ENCODE measurements at regions not wholly inside any gene's neighbourhood (a gene's known extent, or its start where the extent isn't known, plus 50 kb on each side); places are given as distances from the start of the nearest gene placed in this dataset.

DNA sequence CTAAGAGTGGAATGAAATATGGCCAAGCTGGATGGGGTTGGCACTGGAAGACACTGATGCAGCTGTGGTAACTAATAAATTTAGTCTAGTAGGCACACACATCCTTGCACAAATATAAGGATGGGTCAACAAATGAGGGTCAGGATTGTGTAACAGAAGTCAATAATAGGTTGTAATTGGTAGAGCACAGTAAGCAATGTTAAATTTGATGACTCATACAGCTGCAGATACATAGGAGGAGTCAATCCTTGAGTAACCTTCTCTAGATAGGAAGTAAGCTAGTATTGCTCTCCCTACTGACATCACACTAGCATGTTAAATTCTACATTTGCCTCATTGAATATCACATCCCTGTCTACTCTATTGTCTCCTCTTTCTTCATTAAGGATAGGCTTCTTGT lies 332.1 kb downstream of the PTPRC start:
- TF ChIP-seq GLIS3 (CRISPR knock-in tag; IDR thresholded peaks at IDR 0.05) = no peak
- TF ChIP-seq, protein P1, sequence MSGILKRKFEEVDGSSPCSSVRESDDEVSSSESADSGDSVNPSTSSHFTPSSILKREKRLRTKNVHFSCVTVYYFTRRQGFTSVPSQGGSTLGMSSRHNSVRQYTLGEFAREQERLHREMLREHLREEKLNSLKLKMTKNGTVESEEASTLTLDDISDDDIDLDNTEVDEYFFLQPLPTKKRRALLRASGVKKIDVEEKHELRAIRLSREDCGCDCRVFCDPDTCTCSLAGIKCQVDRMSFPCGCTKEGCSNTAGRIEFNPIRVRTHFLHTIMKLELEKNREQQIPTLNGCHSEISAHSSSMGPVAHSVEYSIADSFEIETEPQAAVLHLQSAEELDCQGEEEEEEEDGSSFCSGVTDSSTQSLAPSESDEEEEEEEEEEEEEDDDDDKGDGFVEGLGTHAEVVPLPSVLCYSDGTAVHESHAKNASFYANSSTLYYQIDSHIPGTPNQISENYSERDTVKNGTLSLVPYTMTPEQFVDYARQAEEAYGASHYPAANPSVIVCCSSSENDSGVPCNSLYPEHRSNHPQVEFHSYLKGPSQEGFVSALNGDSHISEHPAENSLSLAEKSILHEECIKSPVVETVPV (CRISPR knock-in tag; IDR thresholded peaks at IDR 0.05) = no peak
- TF ChIP-seq ZFP3 (CRISPR knock-in tag; IDR thresholded peaks at IDR 0.05) = no peak
- TF ChIP-seq, protein P2, sequence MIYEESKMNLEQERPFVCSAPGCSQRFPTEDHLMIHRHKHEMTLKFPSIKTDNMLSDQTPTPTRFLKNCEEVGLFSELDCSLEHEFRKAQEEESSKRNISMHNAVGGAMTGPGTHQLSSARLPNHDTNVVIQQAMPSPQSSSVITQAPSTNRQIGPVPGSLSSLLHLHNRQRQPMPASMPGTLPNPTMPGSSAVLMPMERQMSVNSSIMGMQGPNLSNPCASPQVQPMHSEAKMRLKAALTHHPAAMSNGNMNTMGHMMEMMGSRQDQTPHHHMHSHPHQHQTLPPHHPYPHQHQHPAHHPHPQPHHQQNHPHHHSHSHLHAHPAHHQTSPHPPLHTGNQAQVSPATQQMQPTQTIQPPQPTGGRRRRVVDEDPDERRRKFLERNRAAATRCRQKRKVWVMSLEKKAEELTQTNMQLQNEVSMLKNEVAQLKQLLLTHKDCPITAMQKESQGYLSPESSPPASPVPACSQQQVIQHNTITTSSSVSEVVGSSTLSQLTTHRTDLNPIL (CRISPR knock-in tag; IDR thresholded peaks at IDR 0.05; ENCODE audit: low read depth) = no peak
- no peak for TF ChIP-seq CSDC2 (CRISPR knock-in tag; IDR thresholded peaks at IDR 0.05)
- no peak for TF ChIP-seq RARB (CRISPR knock-in tag; IDR thresholded peaks at IDR 0.05)
- ATAC-seq = no peak

DNA sequence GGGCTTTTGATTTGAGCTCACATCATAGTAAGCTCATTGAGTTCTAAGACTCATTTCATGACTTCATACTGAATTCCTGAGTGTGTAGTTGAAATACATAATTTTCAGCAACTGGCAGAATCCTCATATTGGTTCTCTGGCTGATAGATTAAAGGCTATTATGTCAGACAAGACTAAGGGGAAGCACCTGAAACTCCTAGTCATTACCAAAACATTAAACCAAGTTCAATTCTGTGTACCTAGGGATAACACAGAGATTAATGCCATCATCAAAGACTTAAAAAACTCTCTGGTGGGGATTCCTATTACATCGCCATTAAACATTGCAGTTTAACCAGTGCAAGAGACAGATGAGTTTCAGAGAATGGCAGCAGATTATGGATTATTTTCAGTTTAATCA lies 339.1 kb downstream of the PTPRC start:
- no peak for TF ChIP-seq BACH2 (CRISPR knock-in tag; IDR thresholded peaks at IDR 0.05; ENCODE audit: borderline replicate concordance)
- TF ChIP-seq GLIS3 (CRISPR knock-in tag; IDR thresholded peaks at IDR 0.05) = no peak
- no peak for TF ChIP-seq OSR1 (CRISPR knock-in tag; IDR thresholded peaks at IDR 0.05)
- TF ChIP-seq, protein P1 (CRISPR knock-in tag; IDR thresholded peaks at IDR 0.05) = no peak
- no peak for TF ChIP-seq TOX (CRISPR knock-in tag; IDR thresholded peaks at IDR 0.05; ENCODE audit: borderline replicate concordance)
- TF ChIP-seq, protein P3, sequence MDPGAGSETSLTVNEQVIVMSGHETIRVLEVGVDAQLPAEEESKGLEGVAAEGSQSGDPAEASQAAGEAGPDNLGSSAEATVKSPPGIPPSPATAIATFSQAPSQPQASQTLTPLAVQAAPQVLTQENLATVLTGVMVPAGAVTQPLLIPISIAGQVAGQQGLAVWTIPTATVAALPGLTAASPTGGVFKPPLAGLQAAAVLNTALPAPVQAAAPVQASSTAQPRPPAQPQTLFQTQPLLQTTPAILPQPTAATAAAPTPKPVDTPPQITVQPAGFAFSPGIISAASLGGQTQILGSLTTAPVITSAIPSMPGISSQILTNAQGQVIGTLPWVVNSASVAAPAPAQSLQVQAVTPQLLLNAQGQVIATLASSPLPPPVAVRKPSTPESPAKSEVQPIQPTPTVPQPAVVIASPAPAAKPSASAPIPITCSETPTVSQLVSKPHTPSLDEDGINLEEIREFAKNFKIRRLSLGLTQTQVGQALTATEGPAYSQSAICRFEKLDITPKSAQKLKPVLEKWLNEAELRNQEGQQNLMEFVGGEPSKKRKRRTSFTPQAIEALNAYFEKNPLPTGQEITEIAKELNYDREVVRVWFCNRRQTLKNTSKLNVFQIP (CRISPR knock-in tag; IDR thresholded peaks at IDR 0.05; ENCODE audit: borderline replicate concordance, low read depth) = no peak
- TF ChIP-seq ZFP30 (CRISPR knock-in tag; IDR thresholded peaks at IDR 0.05) = no peak
- no peak for TF ChIP-seq ZC3H10 (CRISPR knock-in tag; IDR thresholded peaks at IDR 0.05)
- TF ChIP-seq ARNTL (CRISPR knock-in tag; IDR thresholded peaks at IDR 0.05; ENCODE audit: borderline replicate concordance, low read depth) = no peak
- TF ChIP-seq, protein P4, sequence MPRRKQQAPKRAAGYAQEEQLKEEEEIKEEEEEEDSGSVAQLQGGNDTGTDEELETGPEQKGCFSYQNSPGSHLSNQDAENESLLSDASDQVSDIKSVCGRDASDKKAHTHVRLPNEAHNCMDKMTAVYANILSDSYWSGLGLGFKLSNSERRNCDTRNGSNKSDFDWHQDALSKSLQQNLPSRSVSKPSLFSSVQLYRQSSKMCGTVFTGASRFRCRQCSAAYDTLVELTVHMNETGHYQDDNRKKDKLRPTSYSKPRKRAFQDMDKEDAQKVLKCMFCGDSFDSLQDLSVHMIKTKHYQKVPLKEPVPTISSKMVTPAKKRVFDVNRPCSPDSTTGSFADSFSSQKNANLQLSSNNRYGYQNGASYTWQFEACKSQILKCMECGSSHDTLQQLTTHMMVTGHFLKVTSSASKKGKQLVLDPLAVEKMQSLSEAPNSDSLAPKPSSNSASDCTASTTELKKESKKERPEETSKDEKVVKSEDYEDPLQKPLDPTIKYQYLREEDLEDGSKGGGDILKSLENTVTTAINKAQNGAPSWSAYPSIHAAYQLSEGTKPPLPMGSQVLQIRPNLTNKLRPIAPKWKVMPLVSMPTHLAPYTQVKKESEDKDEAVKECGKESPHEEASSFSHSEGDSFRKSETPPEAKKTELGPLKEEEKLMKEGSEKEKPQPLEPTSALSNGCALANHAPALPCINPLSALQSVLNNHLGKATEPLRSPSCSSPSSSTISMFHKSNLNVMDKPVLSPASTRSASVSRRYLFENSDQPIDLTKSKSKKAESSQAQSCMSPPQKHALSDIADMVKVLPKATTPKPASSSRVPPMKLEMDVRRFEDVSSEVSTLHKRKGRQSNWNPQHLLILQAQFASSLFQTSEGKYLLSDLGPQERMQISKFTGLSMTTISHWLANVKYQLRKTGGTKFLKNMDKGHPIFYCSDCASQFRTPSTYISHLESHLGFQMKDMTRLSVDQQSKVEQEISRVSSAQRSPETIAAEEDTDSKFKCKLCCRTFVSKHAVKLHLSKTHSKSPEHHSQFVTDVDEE (CRISPR knock-in tag; IDR thresholded peaks at IDR 0.05) = no peak
- no peak for TF ChIP-seq ZNF70 (CRISPR knock-in tag; IDR thresholded peaks at IDR 0.05)
- TF ChIP-seq CSDC2 (CRISPR knock-in tag; IDR thresholded peaks at IDR 0.05) = no peak
- TF ChIP-seq ESRRG (CRISPR knock-in tag; IDR thresholded peaks at IDR 0.05) = no peak
- TF ChIP-seq ZNF8 (CRISPR knock-in tag; IDR thresholded peaks at IDR 0.05) = no peak
- TF ChIP-seq, protein P5, sequence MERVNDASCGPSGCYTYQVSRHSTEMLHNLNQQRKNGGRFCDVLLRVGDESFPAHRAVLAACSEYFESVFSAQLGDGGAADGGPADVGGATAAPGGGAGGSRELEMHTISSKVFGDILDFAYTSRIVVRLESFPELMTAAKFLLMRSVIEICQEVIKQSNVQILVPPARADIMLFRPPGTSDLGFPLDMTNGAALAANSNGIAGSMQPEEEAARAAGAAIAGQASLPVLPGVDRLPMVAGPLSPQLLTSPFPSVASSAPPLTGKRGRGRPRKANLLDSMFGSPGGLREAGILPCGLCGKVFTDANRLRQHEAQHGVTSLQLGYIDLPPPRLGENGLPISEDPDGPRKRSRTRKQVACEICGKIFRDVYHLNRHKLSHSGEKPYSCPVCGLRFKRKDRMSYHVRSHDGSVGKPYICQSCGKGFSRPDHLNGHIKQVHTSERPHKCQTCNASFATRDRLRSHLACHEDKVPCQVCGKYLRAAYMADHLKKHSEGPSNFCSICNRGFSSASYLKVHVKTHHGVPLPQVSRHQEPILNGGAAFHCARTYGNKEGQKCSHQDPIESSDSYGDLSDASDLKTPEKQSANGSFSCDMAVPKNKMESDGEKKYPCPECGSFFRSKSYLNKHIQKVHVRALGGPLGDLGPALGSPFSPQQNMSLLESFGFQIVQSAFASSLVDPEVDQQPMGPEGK (CRISPR knock-in tag; IDR thresholded peaks at IDR 0.05; ENCODE audit: borderline replicate concordance) = no peak
- TF ChIP-seq ISL1 (CRISPR knock-in tag; IDR thresholded peaks at IDR 0.05) = no peak
- no peak for ATAC-seq

DNA sequence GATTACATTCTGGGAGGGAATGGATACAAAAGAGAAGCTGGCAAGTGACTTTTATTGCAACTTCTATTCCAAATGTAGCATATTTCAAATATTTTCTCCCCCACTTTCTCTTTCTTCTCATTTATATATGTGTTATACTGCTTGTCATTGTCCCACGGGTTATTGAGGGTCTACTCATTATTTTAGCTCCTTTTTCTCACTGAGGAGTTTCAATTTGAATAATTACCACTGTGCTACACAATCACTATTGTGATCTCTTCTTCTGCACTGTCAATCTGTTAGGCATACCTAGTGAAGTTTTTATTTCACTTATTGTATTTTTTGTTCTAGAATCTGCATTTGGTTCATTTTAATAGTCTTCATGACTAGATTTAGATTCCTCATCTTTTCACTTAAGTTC lies 339.7 kb downstream of the PTPRC start:
- no peak for ATAC-seq
- TF ChIP-seq ZFP3 (CRISPR knock-in tag; IDR thresholded peaks at IDR 0.05) (no peak), RARB (CRISPR knock-in tag; IDR thresholded peaks at IDR 0.05) (no peak), TCF4 (CRISPR knock-in tag; IDR thresholded peaks at IDR 0.05; ENCODE audit: borderline replicate concordance) (no peak), CSDC2 (CRISPR knock-in tag; IDR thresholded peaks at IDR 0.05) (no peak), SNAI2 (CRISPR knock-in tag; IDR thresholded peaks at IDR 0.05) (no peak), TOX (CRISPR knock-in tag; IDR thresholded peaks at IDR 0.05; ENCODE audit: borderline replicate concordance) (no peak), ZFP30 (CRISPR knock-in tag; IDR thresholded peaks at IDR 0.05) (no peak), ISL1 (CRISPR knock-in tag; IDR thresholded peaks at IDR 0.05) (no peak), ESRRG (CRISPR knock-in tag; IDR thresholded peaks at IDR 0.05) (no peak), ZC3H10 (CRISPR knock-in tag; IDR thresholded peaks at IDR 0.05) (no peak), PPARA (CRISPR knock-in tag; IDR thresholded peaks at IDR 0.05; ENCODE audit: borderline replicate concordance) (no peak)
- TF ChIP-seq, protein P5 (CRISPR knock-in tag; IDR thresholded peaks at IDR 0.05; ENCODE audit: borderline replicate concordance) = no peak
- TF ChIP-seq, protein P3 (CRISPR knock-in tag; IDR thresholded peaks at IDR 0.05; ENCODE audit: borderline replicate concordance, low read depth) = no peak
